Activated naive CD4-positive, alpha-beta T cell treated with anti-CD3 and anti-CD28 coated beads, Interleukin-2, amount 10 ng/mL, durations not matched to agents 7 days and 5 days (primary cell): ENCODE measurements at regions not wholly inside any gene's neighbourhood (a gene's known extent, or its start where the extent isn't known, plus 50 kb on each side); places are given as distances from the start of the nearest gene placed in this dataset.
A peak's percentile ranks its signal among the peaks of the same experiment; 100 is the strongest.

ENCODE experiments used
- CTCF ChIA-PET: fragments of 350-600 bp; sonication (Branson Sonifier 250); formaldehyde crosslinking; loops from one replicate; lab custom pipeline; 2021; ENCODE audit warnings: antibody characterized with exemption; lab: Charles Lee
- DNase-seq: peaks from one replicate; pipeline ENCODE4 v3.0.0-alpha.2; 2020
- H3K27ac Mint-ChIP-seq: one replicate; pipeline ENCODE4 v1.8.0; 2021; ENCODE audit warnings: mild to moderate bottlenecking, moderate library complexity, mixed read lengths
- H3K27me3 Mint-ChIP-seq: one replicate; pipeline ENCODE4 v1.8.0; 2021; ENCODE audit warnings: mild to moderate bottlenecking, mixed read lengths
- H3K36me3 Mint-ChIP-seq: one replicate; pipeline ENCODE4 v1.8.0; 2021; ENCODE audit warnings: mixed read lengths
- H3K4me1 Mint-ChIP-seq: one replicate; pipeline ENCODE4 v1.8.0; 2021; ENCODE audit warnings: mixed read lengths
- H3K4me3 Mint-ChIP-seq: one replicate; pipeline ENCODE4 v1.8.0; 2021; ENCODE audit warnings: mild to moderate bottlenecking, moderate library complexity, mixed read lengths
- H3K9me3 Mint-ChIP-seq: one replicate; pipeline ENCODE4 v1.8.0; 2021; ENCODE audit warnings: mixed read lengths

DNA sequence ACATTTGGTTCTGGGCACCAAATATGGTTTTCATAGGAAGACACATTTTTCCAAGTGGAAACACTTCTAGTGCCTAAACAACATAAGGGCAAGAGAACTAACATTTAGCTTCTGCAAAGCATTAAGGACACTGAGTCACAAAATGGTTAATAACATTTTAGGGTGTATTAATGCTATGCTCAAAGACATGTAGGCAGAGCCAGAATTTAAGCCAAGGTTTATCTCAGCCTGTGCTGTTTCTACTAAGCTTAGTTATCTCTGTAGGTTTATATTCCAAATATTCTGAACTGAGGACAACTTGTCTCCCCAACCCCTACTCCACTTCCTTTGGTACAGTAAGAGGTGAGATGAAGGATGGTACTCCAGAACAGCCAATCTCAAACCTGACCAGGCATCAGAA, 54.1 kb upstream of the AKAP13 start:
- CTCF ChIA-PET = interaction anchor here (0.8 to 2.0 kb wide), 5 partner anchors 10 to 87 kb away, joined by 3 to 6 read pairs (median 4); no protein-coding TSS in a partner anchor
- H3K4me1 Mint-ChIP-seq = peaks cover 37% of the 10 kb centered on the region
- DNase-seq = no peak
- H3K9me3 Mint-ChIP-seq = peaks cover 5% of the 10 kb centered on the region
- no peak overlapping the region for H3K27ac Mint-ChIP-seq
- H3K4me3 Mint-ChIP-seq = no peak overlapping the region
- no peaks in the 10 kb centered on the region for H3K27me3 Mint-ChIP-seq
- peaks cover 2% of the 10 kb centered on the region for H3K36me3 Mint-ChIP-seq

DNA sequence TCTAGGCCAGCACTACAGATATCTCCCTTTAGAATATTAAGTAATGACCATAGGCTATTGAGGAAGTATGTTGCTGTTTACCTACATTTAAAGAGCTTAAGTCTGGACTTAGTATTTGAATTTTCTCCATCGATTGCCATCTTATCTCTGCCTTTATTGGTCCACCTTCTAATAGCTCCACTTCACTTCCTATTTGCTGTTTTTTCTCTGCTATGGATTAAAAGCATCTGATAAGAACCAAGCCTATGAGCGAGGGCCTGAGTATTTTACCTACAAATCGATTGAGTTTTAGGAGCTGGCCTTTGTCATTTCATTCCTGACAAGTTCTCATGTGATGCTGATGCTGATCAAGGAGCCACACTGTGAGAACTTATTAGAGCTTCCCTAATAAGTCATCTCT, 52.6 kb upstream of the AKAP13 start:
- Mint-ChIP-seq H3K36me3 (peaks cover 5% of the 10 kb centered on the region), H3K27ac (no peak overlapping the region), H3K9me3 (peaks cover 3% of the 10 kb centered on the region), H3K27me3 (no peaks in the 10 kb centered on the region), H3K4me1 (peaks cover 49% of the 10 kb centered on the region), H3K4me3 (no peak overlapping the region)
- CTCF ChIA-PET = interaction anchor here (1.2 to 5.6 kb wide), 5 partner anchors 9 to 85 kb away, joined by 3 to 83 read pairs (median 5); no protein-coding TSS in a partner anchor
- no peak for DNase-seq

DNA sequence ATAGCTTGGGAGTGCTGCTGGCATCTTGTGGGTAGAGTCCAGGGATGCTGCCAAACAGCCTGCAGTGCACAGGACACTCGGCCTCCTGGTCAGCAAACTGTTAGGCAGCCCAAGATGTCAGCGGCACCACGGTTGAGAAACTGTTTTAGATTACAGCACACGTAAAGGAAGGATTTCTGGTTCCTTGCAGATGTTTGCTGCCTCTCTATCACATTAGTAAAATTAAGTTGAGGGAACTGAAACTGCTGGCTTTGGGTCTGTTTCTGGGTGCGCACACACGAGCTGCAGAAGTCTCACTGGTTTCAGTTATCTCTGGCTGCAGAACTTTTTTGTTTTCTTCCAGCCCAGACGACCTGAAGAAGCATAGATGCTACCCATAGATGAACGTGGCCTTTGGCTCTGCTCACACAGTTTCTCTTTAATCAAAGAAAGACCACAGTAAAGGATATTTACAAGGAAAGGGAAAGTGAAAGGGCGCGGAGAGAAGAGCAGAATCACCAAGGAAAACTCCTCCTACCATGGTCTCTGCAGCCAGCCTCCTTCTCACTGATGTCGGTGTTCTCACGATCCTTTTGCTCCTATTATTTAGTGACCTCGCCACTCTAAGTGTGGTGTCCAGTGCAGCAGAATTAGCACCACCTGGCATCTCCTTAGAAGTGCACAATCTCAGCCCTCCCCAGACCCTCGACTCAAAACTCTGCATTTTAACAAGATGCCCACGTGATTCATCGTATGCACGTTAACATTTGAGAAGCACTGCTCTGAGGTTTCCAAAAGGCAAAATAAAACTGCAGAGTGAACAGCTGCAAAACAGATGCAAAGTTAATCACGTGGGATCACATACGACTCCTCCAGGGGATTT, 50.6 kb upstream of the AKAP13 start:
- H3K27ac Mint-ChIP-seq = peak overlapping the region; percentile 99
- H3K4me1 Mint-ChIP-seq = peaks cover 56% of the 10 kb centered on the region
- no peaks in the 10 kb centered on the region for H3K9me3 Mint-ChIP-seq
- H3K4me3 Mint-ChIP-seq = peak overlapping the region; percentile 84
- peaks cover 3% of the 10 kb centered on the region for H3K27me3 Mint-ChIP-seq
- CTCF ChIA-PET = interaction anchor here (0.5 to 5.6 kb wide), 15 partner anchors 9 to 782 kb away, joined by 3 to 83 read pairs (median 5); partner anchors contain the start of gene AKAP13
- DNase-seq = peak; percentile 68
- peaks cover 5% of the 10 kb centered on the region for H3K36me3 Mint-ChIP-seq
